ENCODE measurements at regions not wholly inside any gene's neighbourhood (a gene's known extent, or its start where the extent isn't known, plus 50 kb on each side); places are given as distances from the start of the nearest gene placed in this dataset.

GRCh38 chrX:109952050-109952449 is 50.9 kb upstream of the TMEM164 start:
- TF ChIP-seq SREBF2 (IDR thresholded peaks at IDR 0.05; ENCODE audit: low read length) = no peak
- TF ChIP-seq YY1 (IDR thresholded peaks at IDR 0.05; ENCODE audit: low read depth, low read length) = no peak
- no peak for TF ChIP-seq RAD21 (IDR thresholded peaks at IDR 0.05; ENCODE audit: insufficient read depth, low read depth, low read length)
- TF ChIP-seq POLR2A (IDR thresholded peaks at IDR 0.05; ENCODE audit: low read depth, low read length) = no peak
- TF ChIP-seq TCF12 (IDR thresholded peaks at IDR 0.05; ENCODE audit: low read depth, low read length) = no peak
- TF ChIP-seq HDAC2 (IDR thresholded peaks at IDR 0.05) = no peak
- no peak for TF ChIP-seq ZBTB33 (IDR thresholded peaks at IDR 0.05)
- TF ChIP-seq SPI1 (IDR thresholded peaks at IDR 0.05; ENCODE audit: borderline replicate concordance, insufficient read depth, low read depth, low read length) = no peak
- TF ChIP-seq USF2 (IDR thresholded peaks at IDR 0.05; ENCODE audit: borderline replicate concordance, low read depth, low read length) = no peak
